SK-N-SH treated with all-trans-retinoic acid at 6 μM for 48 hours (cell line): ENCODE measurements at regions not wholly inside any gene's neighbourhood (a gene's known extent, or its start where the extent isn't known, plus 50 kb on each side); places are given as distances from the start of the nearest gene placed in this dataset.

Source experiments
- POU6F1 ChIP-seq: fragments of 250-450 bp; sonication (Bioruptor Pico); IDR thresholded peaks from 2 replicates; pipeline ENCODE4 v1.8.0; 2021; ENCODE audit warnings: low read depth, mild to moderate bottlenecking, moderate library complexity, borderline replicate concordance
- RARB ChIP-seq: fragments of 250-450 bp; sonication (Bioruptor Pico); IDR thresholded peaks from 2 replicates; pipeline ENCODE4 v1.8.0; 2021; ENCODE audit warnings: mild to moderate bottlenecking, moderate library complexity
- ZNF565 ChIP-seq: fragments of 450-650 bp; formaldehyde crosslinking; conservative IDR thresholded peaks from 2 replicates; pipeline ENCODE4 v1.5.0; 2020; ENCODE audit warnings: low read depth, mild to moderate bottlenecking, moderate library complexity

DNA sequence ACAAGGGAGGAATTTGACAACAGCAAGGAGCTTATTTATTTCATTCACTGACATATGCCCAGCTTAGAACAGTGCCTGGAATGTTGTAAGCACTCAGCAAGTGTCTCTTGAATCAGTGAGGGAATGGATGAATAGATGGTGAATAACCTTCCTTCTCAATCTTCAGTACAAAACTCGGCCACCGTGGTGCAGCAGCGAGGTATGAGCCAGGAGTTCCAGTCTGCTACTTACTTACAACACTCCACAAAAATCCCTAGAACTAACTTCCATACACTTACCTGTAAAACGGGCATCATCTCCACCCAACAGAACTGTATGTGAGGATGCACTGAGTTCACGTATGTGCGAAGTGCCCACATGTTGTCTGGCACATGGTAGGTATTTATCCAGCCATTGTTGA, 237.4 kb downstream of the WDR11 start:
- TF ChIP-seq RARB (CRISPR knock-in tag), result no peak
- no peak for TF ChIP-seq ZNF565 (CRISPR knock-in tag)
- TF ChIP-seq POU6F1 (CRISPR knock-in tag), result no peak
